ENCODE measurements at regions not wholly inside any gene's neighbourhood (a gene's known extent, or its start where the extent isn't known, plus 50 kb on each side); places are given as distances from the start of the nearest gene placed in this dataset.

GRCh38 chr1:193988885-193989284, 802.5 kb upstream of the B3GALT2 start:
- DNase-seq (ENCODE audit: extremely low spot score): no peak

GRCh38 chr1:193979219-193979618, 792.8 kb upstream of the B3GALT2 start:
- CTCF ChIA-PET: no interaction called here

More at GRCh38 chr1:193988885-193989284, 802.5 kb upstream of the B3GALT2 start:
- ChIA-PET CTCF (no interaction called here), POLR2A (no interaction called here)
- TF ChIP-seq CTCF (IDR thresholded peaks at IDR 0.05; ENCODE audit: control extremely low read depth, extremely low read depth, low read depth, missing control alignments): no peak

GRCh38 chr1:193974286-193974798, 787.9 kb upstream of the B3GALT2 start:
- ChIA-PET CTCF (no interaction called here), POLR2A (no interaction called here)
- DNase-seq (ENCODE audit: extremely low spot score): no peak
- TF ChIP-seq CTCF (IDR thresholded peaks at IDR 0.05; ENCODE audit: control extremely low read depth, extremely low read depth, low read depth, missing control alignments): no peak

More at GRCh38 chr1:193979219-193979618, 792.8 kb upstream of the B3GALT2 start:
- no peak for DNase-seq (ENCODE audit: extremely low spot score)
- POLR2A ChIA-PET: no interaction called here
- TF ChIP-seq CTCF (IDR thresholded peaks at IDR 0.05; ENCODE audit: control extremely low read depth, extremely low read depth, low read depth, missing control alignments): no peak

GRCh38 chr1:193973428-193973827, 787.0 kb upstream of the B3GALT2 start:
- POLR2A ChIA-PET: no interaction called here
- CTCF ChIA-PET: no interaction called here
- no peak for TF ChIP-seq CTCF (IDR thresholded peaks at IDR 0.05; ENCODE audit: control extremely low read depth, extremely low read depth, low read depth, missing control alignments)
- DNase-seq (ENCODE audit: extremely low spot score): no peak

GRCh38 chr1:193971595-193971994, 785.2 kb upstream of the B3GALT2 start:
- POLR2A ChIA-PET: no interaction called here
- no peak for DNase-seq (ENCODE audit: extremely low spot score)

GRCh38 chr1:193960499-193960898, 774.1 kb upstream of the B3GALT2 start:
- no peak for TF ChIP-seq CTCF (IDR thresholded peaks at IDR 0.05; ENCODE audit: control extremely low read depth, extremely low read depth, low read depth, missing control alignments)
- CTCF ChIA-PET: interaction anchor here (1.0 kb wide), 1 partner anchor 9 kb away, joined by 3 read pairs; no protein-coding TSS in a partner anchor
- no peak for DNase-seq (ENCODE audit: extremely low spot score)
- POLR2A ChIA-PET: no interaction called here

More at GRCh38 chr1:193971595-193971994, 785.2 kb upstream of the B3GALT2 start:
- no peak for TF ChIP-seq CTCF (IDR thresholded peaks at IDR 0.05; ENCODE audit: control extremely low read depth, extremely low read depth, low read depth, missing control alignments)
- CTCF ChIA-PET: no interaction called here

All from GM10248 (cell line).